OCI-LY1 (cell line): ENCODE measurements at regions not wholly inside any gene's neighbourhood (a gene's known extent, or its start where the extent isn't known, plus 50 kb on each side); places are given as distances from the start of the nearest gene placed in this dataset.

Source experiments
- H2AFZ ChIP-seq: fragments of 200-600 bp; sonication (generic), shearing (Covaris generic); 2 replicates; pipeline ENCODE4 v1.6.0; 2014; ENCODE audit warnings: antibody characterized with exemption, mild to moderate bottlenecking, low read length
- H3F3A ChIP-seq: fragments of 200-600 bp; sonication (generic), shearing (Covaris generic); 2 replicates; pipeline ENCODE4 v1.6.0; 2014; ENCODE audit warnings: mild to moderate bottlenecking, antibody characterized with exemption, low read length, moderate library complexity; ENCODE audit not compliant: insufficient read depth
- H3K27ac ChIP-seq: fragments of 200-600 bp; sonication (generic); 2 replicates; pipeline ENCODE4 v1.5.1; 2014; ENCODE audit warnings: low read length, mixed run types, mild to moderate bottlenecking, low read depth; ENCODE audit not compliant: poor library complexity, severe bottlenecking
- H3K27me3 ChIP-seq: fragments of 200-600 bp; sonication (generic); 2 replicates; pipeline ENCODE4 v1.6.0; 2014; ENCODE audit warnings: antibody characterized with exemption, mild to moderate bottlenecking, low read length, moderate library complexity; ENCODE audit not compliant: insufficient read depth
- H3K36me3 ChIP-seq: fragments of 200-600 bp; sonication (generic); 2 replicates; pipeline ENCODE4 v1.6.1; 2014; ENCODE audit warnings: mild to moderate bottlenecking, antibody characterized with exemption, low read length, moderate library complexity, mixed read lengths; ENCODE audit not compliant: insufficient read depth
- H3K4me1 ChIP-seq: fragments of 200-600 bp; sonication (generic); 2 replicates; pipeline ENCODE4 v1.5.1; 2014; ENCODE audit warnings: mild to moderate bottlenecking, low read length, moderate library complexity; ENCODE audit not compliant: insufficient read depth, severe bottlenecking
- H3K4me2 ChIP-seq: fragments of 200-600 bp; sonication (generic), shearing (Covaris generic); 2 replicates; pipeline ENCODE4 v1.6.1; 2014; ENCODE audit warnings: low read length
- H3K4me3 ChIP-seq: fragments of 200-600 bp; sonication (generic); 2 replicates; pipeline ENCODE4 v1.5.1; 2014; ENCODE audit warnings: low read length, low read depth, mild to moderate bottlenecking, mixed read lengths; ENCODE audit not compliant: poor library complexity, severe bottlenecking
- H3K79me2 ChIP-seq: fragments of 200-600 bp; shearing (Covaris generic); 2 replicates; pipeline ENCODE4 v1.6.1; 2016; ENCODE audit warnings: mixed run types, low read length, mixed read lengths; ENCODE audit not compliant: insufficient read depth
- H3K9ac ChIP-seq: fragments of 200-600 bp; sonication (generic), shearing (Covaris generic); 2 replicates; pipeline ENCODE4 v1.6.1; 2014; ENCODE audit warnings: mild to moderate bottlenecking, low read length, mixed read lengths
- H3K9me2 ChIP-seq: fragments of 200-600 bp; sonication (generic), shearing (Covaris generic); 2 replicates; pipeline ENCODE4 v1.6.1; 2014; ENCODE audit warnings: low read depth, mild to moderate bottlenecking, low read length, mixed read lengths
- H3K9me3 ChIP-seq: fragments of 200-600 bp; shearing (Covaris generic); 2 replicates; pipeline ENCODE4 v1.6.1; 2014; ENCODE audit warnings: low read length, mixed read lengths
- H4K20me1 ChIP-seq: fragments of 200-600 bp; sonication (generic), shearing (Covaris generic); 2 replicates; pipeline ENCODE4 v1.6.0; 2016; ENCODE audit warnings: mild to moderate bottlenecking, low read length; ENCODE audit not compliant: insufficient read depth
- CTCF ChIP-seq: fragments of 200-600 bp; sonication (generic), shearing (Covaris generic); IDR thresholded peaks from 2 replicates; pipeline ENCODE4 v1.5.1; 2017; ENCODE audit warnings: mild to moderate bottlenecking, antibody characterized with exemption, low read length, moderate library complexity, mixed read lengths
- EZH2 ChIP-seq: fragments of 200-600 bp; sonication (generic), shearing (Covaris generic); IDR thresholded peaks from 2 replicates; pipeline ENCODE4 v1.8.0; 2017; ENCODE audit warnings: borderline replicate concordance, mixed run types, mild to moderate bottlenecking, antibody characterized with exemption, low read length, moderate library complexity, mixed read lengths

GRCh38 chr3:65110661-65111060 lies 422.9 kb upstream of the ADAMTS9 start:
- no peak overlapping the region for H3K4me2 ChIP-seq
- H3K27me3 ChIP-seq, result no peaks in the 10 kb centered on the region
- no peaks in the 10 kb centered on the region for H3K4me1 ChIP-seq
- H3F3A ChIP-seq, result no peaks in the 10 kb centered on the region
- H3K9me2 ChIP-seq, result no peaks in the 10 kb centered on the region
- H3K9me3 ChIP-seq, result no peaks in the 10 kb centered on the region
- no peak overlapping the region for H3K27ac ChIP-seq
- no peaks in the 10 kb centered on the region for H4K20me1 ChIP-seq
- no peaks in the 10 kb centered on the region for H3K36me3 ChIP-seq
- no peaks in the 10 kb centered on the region for H3K79me2 ChIP-seq
- no peak overlapping the region for H2AFZ ChIP-seq
- H3K4me3 ChIP-seq, result no peak overlapping the region
- no peak for TF ChIP-seq EZH2
- no peak for TF ChIP-seq CTCF
- H3K9ac ChIP-seq, result no peak overlapping the region

GRCh38 chr3:65109966-65110500 lies 422.2 kb upstream of the ADAMTS9 start:
- Histone ChIP-seq H3K27me3 (no peaks in the 10 kb centered on the region), H3K79me2 (no peaks in the 10 kb centered on the region), H3K27ac (no peak overlapping the region), H3K36me3 (no peaks in the 10 kb centered on the region), H4K20me1 (no peaks in the 10 kb centered on the region), H3K4me3 (no peak overlapping the region), H3K4me2 (no peak overlapping the region), H3K9ac (no peak overlapping the region), H2AFZ (no peak overlapping the region), H3K9me2 (no peaks in the 10 kb centered on the region), H3F3A (no peaks in the 10 kb centered on the region), H3K4me1 (no peaks in the 10 kb centered on the region), H3K9me3 (no peaks in the 10 kb centered on the region)
- TF ChIP-seq CTCF (no peak), EZH2 (no peak)

- Histone ChIP-seq H3K9me2 (no peaks in the 10 kb centered on the region), H3K9ac (no peak overlapping the region), H3K79me2 (no peaks in the 10 kb centered on the region), H3K4me2 (no peak overlapping the region), H3K4me3 (no peak overlapping the region), H3K27ac (no peak overlapping the region), H3K4me1 (no peaks in the 10 kb centered on the region), H3K36me3 (no peaks in the 10 kb centered on the region), H2AFZ (no peak overlapping the region), H3F3A (no peaks in the 10 kb centered on the region), H3K27me3 (no peaks in the 10 kb centered on the region), H4K20me1 (no peaks in the 10 kb centered on the region), H3K9me3 (no peaks in the 10 kb centered on the region)
- TF ChIP-seq EZH2 (no peak), CTCF (no peak)
Observed at GRCh38 chr3:65107174-65107573, 419.4 kb upstream of the ADAMTS9 start.
